Activated CD8-positive, alpha-beta memory T cell treated with anti-CD3 and anti-CD28 coated beads for 36 hours (primary cell): ENCODE measurements at regions not wholly inside any gene's neighbourhood (a gene's known extent, or its start where the extent isn't known, plus 50 kb on each side); places are given as distances from the start of the nearest gene placed in this dataset.
"Not testable (repeated sequence)": the region's sequence is repeated elsewhere in the genome, so short reads cannot be mapped to it uniquely, and the experiment has no call there.

Experiments
- CTCF ChIA-PET: fragments of 350-600 bp; sonication (Branson Sonifier 250); formaldehyde crosslinking; loops from one replicate; lab custom pipeline; 2021; ENCODE audit warnings: antibody characterized with exemption; lab: Charles Lee
- POLR2A ChIA-PET: fragments of 350-600 bp; sonication (Branson Sonifier 250); formaldehyde crosslinking; loops from one replicate; lab custom pipeline; 2021; ENCODE audit warnings: antibody characterized with exemption; lab: Charles Lee

DNA sequence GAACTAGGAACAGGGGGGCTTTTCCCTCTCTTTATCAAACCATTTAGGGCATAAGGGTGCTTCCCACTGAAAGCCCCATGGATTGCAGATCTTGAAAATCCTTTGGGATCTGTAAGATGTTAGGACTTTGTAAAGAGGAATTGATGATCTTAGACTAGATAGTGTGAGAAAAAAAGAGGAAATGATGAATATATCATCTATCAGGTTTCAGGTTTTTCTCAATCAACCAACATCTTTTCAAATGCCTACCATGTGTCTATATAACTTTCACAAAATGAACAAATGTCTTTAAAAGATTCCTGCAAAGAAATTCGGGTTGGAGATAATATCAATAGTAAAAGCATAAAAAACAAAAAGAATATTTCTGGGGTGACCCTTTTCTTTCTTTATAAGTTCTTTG is 50.1 kb downstream of the KCNC4 start:
- POLR2A ChIA-PET: no interaction called here

DNA sequence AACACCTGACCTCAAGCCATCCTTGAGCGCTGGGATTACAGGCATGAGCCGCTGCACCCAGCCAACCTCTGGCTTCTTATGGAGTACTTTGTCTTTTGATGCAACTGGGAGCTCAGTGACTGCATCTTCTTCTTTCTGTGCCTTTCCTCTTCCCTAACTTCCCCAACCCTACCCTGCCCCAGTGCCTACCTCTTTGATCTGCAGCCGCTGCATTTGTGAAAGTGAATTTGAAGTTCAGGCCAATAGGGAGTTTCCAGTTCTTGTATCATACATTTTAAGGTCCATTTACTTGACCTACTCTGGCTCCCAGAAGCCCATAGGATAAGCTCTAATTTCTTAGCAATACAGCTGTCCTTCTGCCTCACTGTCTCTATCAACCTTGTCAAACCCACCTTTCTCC is 52.2 kb downstream of the KCNC4 start:
- ChIA-PET POLR2A (no interaction called here), CTCF (interaction anchor here (1.0 kb wide), 1 partner anchor 50 kb away, joined by 3 read pairs; no protein-coding TSS in a partner anchor)

More for the DNA sequence above, 50.1 kb downstream of the KCNC4 start:
- CTCF ChIA-PET: no interaction called here

DNA sequence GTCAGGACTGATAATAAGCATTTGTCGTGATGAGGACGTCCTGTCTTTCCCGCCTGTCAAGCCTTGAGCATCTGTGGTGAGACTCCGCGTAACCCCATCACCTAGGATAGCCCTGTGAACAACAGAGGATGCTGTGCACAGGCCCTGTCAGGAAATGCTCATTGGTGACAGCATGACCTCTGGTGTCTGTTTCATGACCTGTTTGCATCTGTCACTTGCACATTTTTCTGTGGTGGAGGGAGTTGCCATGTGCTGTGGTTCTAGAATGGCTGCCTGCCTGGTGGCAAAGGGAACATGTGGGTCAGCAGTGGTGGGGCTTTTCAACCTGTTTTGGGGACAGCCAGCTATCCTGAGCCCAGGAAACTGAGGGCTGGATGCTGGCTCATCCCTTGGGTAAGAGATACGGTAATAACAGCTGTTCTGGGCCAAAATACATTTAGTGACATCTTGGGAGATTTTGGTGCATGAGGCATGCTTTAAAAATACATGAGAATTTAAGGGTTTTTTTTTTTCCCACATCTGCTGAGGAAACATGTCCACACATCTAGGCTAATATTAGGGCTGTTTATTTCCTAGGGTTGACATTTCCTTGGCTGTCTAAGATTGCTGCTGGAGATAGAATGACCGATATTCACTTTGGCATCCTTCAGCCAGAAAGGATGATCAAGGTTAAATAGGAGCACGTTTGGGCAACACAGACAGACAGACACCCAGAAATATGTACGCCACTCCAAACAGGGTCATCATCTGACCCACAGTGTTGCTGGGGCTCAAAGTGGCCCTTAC is 52.9 kb downstream of the KCNC4 start:
- ChIA-PET POLR2A (no interaction called here), CTCF (interaction anchor here (1.0 kb wide), 1 partner anchor 50 kb away, joined by 3 read pairs; no protein-coding TSS in a partner anchor)

DNA sequence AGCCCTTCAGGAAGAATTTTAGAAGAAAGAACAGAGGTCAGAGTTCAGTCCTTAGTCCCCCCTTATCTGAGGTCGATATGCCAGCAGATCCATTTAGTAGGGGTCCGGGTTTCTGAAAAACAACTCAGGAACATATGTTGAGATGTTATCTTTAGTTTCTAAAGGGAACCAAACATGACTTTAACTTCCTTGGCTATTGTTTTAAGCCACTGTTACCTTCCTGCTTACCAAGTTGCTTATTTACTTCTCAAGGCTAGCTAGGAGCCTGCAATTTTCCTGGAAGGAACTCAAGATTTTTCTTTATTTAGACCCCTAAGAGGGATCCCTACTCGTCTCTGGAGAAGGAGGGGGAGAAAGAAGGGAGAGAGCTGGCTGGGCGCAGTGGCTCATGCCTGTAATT is 54.3 kb downstream of the KCNC4 start:
- ChIA-PET POLR2A (no interaction called here), CTCF (no interaction called here)

DNA sequence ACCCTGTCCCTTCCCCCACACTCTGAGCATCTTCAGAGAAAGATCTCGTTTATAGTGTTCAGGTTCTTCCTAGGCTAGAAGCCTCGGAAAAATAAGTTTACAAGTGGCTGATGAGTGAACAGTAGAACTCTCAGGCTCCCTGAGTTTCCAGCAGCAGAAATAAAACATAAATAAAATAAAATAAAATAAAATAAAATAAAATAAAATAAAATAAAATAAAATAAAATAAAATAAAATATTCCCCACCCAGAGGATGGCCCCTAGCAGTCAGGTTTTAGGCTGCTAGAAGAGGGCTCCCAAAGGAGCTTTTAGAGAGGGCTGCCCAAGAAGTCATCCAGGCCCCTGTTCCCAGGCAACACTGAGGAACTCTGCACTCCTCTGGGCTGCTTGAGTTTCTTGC is 55.1 kb downstream of the KCNC4 start:
- POLR2A ChIA-PET: no interaction called here

DNA sequence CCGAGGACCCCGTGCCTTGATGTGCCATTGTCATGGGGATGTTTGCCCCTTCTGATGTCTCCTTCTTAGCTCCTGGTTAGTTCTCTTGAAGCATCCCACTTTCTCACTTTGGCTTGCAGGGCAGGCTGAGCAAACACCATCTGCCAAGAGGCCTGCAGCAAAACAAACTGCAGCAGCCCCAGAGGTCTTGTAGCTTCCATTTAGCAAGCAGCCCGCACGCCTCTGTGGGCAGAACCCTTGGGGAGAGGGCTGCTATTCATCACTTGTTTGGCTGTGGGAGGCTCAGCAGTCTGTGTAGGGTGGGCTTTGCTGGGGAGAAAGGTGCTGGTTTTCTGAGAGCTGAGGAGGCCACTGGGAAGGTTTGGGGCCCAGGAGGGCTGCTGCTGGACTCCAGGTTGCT is 56.7 kb downstream of the KCNC4 start:
- ChIA-PET CTCF (no interaction called here), POLR2A (no interaction called here)

More for the DNA sequence above, 55.1 kb downstream of the KCNC4 start:
- CTCF ChIA-PET: interaction anchor here (1.0 kb wide), 1 partner anchor 58 kb away, joined by 3 read pairs; no protein-coding TSS in a partner anchor

DNA sequence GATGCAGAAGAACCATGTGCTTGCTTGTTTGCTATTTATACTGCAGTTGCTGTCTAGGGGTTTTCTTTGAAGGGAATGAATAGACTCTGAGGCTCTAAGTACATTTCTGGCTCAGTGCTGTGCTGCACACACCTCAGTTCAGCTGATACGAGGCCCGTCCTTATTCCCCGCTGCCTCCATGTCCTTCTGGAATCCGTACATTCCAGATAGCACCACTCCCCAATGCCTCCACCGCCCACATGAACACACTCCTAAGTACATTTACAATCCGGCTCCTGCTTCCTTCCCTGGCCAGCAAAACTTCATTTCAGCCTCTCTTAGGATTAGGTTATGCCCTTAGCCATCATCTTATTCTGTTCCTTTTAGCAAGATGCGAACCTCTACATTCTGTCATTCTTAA is 57.1 kb downstream of the KCNC4 start:
- CTCF ChIA-PET: no interaction called here
- POLR2A ChIA-PET: no interaction called here

DNA sequence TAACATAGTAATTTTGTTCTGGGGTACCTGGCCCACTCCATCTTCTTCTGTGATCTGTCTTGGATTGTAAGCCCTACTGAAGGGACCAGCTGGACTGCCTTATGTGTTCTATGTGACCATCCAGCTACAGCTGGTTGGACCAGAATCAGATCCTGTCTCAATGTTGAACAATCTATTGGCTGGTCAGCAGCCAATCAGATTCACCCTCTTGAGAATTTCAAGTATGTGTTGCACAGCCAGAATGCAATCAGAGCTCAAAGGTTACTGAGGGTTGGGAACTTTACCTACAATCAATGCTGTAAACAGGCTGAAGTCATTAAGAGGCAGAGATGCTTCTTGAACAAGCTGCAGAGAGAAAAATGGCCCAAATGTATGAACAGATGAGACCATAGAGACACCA is 61.9 kb downstream of the KCNC4 start:
- POLR2A ChIA-PET: no interaction called here
- CTCF ChIA-PET: interaction anchor here (1.3 kb wide), 1 partner anchor 63 kb away, joined by 5 read pairs; no protein-coding TSS in a partner anchor

DNA sequence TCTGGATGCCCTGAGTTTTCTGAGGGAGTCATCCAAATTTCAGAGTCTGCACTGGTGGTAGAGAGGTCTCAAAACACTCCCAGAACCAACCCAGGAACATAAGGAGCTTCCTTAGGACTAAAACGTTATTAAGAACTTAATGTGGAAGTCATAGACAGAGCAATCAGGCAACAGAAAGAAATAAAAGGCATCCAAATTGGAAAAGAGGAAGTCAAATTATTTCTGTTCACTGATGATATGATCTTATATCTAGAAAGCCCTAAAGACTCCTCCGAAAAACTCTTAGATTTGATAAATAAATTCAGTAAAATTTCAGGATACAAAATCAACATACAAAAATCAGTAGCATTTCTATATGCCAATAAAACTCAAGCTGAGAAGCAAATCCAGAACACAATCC is 63.7 kb downstream of the KCNC4 start:
- CTCF ChIA-PET, POLR2A ChIA-PET: not testable (repeated sequence)

DNA sequence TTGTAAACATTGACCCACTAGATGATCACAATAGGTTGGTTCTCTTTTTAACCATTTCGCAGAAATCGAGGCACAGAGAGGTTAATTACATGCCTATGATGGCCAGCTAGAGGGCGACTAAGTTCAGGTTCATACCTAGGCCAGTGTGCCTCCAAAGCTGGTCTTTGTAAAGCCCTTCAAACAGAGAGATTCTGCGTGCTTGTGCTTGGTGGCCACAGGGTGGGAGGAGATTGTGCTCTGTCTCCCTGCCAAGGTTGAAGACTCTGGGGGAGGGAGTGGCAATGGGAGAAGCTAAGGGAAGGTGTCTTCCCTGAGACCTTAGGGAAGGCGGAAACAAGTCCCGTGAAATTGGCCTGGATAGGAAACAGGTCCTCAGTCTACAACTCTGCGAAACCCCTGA is 59.1 kb upstream of the RBM15 start:
- ChIA-PET POLR2A (no interaction called here), CTCF (interaction anchor here (1.1 to 1.2 kb wide), 2 partner anchors 15 to 73 kb away, joined by 3 read pairs; no protein-coding TSS in a partner anchor)

DNA sequence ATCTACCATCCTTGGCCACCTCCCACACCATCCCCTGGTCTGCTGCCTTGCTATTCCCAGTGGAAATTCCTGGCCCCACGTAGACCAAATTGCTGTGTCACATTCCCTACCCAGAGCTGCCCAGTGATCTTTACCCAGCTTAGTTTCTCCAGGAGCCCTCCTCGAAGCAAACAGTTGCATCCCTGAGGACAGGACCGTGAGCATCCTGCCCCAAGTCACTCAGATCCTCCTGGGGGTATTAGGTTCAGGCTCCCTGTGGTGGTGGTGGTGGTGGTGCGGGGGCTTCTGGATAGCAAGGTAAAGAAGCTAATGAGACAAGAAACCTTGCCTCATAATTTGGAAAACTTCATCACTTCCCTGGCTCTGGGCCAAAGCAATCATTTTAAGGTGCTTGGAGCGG is 58.4 kb upstream of the RBM15 start:
- CTCF ChIA-PET: no interaction called here
- POLR2A ChIA-PET: no interaction called here

DNA sequence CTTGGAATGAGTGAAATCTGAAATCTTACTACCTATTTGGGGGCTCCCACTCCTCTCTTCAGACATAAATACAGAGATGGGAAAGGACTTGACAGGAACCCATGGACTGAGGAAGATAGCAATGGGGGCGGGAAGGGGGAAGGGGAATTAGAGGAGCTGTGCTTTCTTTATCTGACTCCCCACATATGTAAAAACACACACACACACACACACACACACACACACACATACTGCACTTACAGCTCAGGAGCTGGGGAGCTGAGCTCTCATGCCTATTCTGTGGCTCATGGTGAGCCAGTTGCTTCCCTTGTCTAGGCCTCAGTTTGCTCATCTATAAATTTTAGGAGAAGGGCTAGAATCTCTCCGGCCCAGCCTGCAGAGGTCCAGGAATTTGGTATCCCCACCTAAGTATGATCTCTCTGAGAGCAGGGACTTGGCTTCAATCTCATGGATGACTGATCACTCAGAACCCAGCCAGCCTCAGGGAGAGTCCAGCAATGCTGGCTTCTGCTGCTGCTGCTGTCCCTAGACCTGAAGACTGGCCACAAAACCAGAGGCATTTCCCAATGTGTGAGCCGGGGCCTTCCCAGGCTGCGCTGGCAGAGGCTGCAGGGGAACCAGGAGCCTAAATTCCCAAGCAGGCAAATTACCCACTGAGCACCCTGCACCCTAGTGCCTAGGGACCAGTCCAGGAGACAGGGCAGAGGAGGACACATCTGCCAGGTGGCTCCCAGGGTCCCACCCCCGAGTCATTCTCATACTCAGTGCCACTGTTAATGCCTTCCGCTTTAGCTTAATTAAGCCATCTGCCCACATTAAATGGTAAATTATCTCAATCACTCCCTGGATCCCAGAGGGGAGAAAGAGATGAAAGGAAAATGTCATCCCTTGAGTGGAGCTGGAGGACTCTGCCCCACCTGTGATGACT is 57.5 kb upstream of the RBM15 start:
- ChIA-PET POLR2A (no interaction called here), CTCF (no interaction called here)

DNA sequence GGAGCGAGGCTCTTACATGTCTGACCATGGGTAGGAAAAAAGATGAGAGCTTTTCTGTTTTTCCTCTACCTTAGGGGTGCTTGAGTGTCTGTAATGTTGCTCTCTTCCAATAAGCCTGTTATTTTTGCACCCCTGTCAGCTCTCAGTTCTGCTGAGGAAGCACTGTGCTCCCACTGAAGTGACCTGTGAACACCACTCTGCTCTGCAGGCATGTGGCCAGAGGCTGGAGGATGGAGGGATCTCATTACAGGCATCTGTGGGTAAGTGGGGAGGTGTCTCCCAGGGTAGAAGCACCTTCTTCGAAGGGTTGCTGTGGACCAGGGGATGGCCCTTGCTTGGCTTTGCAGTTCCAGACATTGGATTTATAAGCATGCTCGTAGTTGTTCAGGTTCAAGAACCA is 56.8 kb upstream of the RBM15 start:
- POLR2A ChIA-PET: no interaction called here
- CTCF ChIA-PET: interaction anchor here (1.0 kb wide), 1 partner anchor 70 kb away, joined by 3 read pairs; no protein-coding TSS in a partner anchor

DNA sequence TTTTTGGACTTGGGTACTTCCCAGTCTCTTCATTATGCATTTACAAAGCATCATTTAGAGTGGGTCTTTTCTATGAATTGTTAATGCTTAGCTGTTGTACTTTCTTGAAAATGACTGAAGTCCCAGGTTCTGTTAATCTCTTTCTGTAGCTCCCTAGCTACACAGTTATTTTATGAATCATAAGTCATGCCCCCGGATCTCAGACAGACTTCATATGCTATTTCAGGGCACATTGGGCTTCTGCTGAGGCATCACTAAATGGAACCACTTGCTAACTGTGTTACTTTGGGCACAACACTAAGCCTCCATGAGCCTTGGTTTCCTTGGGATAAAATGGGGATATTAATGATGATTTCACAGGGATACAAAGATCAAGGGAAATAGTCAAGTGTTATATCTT is 55.5 kb upstream of the RBM15 start:
- ChIA-PET CTCF (interaction anchor here (0.5 kb wide), 1 partner anchor 159 kb away, joined by 6 read pairs; no protein-coding TSS in a partner anchor), POLR2A (no interaction called here)

DNA sequence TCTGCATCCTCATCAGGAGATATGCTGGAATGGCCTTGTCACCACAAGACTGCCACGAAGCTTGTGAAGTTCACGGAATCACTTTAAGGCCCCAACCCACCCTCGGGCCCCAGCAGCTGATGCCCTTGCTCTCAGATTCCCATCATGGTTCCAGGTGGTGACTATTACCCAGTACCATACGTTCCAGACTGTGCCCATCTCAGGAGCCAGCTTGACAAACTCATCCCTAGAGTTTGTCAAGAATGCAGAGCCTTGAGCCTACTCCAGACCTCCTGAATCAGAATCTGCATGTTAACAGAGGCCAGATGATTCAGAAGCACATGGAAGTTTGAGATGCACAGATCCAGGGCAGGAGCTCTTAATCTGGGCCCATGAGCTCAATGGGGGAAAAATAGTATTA is 53.9 kb upstream of the RBM15 start:
- CTCF ChIA-PET: interaction anchor here (1.1 kb wide), 1 partner anchor 1080 kb away, joined by 3 read pairs; no protein-coding TSS in a partner anchor
- POLR2A ChIA-PET: no interaction called here

DNA sequence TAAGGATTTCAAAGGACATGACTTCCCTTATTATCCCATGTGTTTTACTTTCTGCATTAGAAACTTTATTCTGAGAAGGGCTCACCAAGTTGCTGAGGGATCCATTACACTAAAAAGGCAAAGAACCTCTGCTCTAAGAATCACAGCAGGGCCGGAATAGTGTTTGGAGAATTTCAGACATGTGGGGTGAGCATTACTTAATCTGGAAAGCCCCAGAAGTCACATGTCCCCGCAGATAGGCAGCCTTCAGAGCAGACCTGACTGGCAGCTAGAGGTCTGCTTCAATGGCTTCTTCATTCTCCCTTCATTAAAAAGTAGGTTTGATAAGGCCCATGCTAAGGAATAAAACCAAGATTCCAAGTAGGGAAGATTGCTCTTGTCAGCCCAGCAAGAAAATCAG is 52.6 kb upstream of the RBM15 start:
- ChIA-PET POLR2A (no interaction called here), CTCF (no interaction called here)

DNA sequence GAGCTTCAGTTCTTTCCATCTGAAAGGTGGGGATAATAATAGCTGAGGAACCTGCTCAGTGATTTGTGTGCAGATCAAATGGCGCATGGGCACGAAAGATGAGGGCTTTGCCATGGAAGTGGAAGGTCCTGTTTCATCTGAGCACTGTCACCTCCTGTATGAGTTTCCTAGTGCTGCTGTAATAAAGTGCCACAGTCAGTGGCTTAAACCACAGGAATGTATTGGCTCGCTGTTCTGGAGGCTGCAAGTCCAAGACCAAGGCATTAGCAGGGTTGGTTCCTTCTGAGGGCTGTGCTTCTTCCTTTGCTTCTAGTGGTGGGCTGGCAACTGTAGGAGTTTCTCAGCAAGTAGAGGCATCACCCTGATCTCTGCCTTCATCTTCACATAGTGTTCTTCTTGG is 51.1 kb upstream of the RBM15 start:
- ChIA-PET CTCF (no interaction called here), POLR2A (no interaction called here)
